Bone marrow (tissue), 2 donors: ENCODE measurements at regions not wholly inside any gene's neighbourhood (a gene's known extent, or its start where the extent isn't known, plus 50 kb on each side); places are given as distances from the start of the nearest gene placed in this dataset.

ENCODE experiments used
- DNase-seq, 2 donors: peaks; one replicate each; lab custom pipeline; 2025; lab: John Stamatoyannopoulos, UW

- DNase-seq, result no peak
These were observed 173.1 kb downstream of the TFAP2C start for GRCh38 chr20:56801971-56802755.

- no peak for DNase-seq
These were observed 173.7 kb downstream of the TFAP2C start for GRCh38 chr20:56802805-56803204.

- no peak for DNase-seq
These were observed 176.2 kb downstream of the TFAP2C start for GRCh38 chr20:56805313-56805712.

GRCh38 chr20:56805966-56806365 is 176.9 kb downstream of the TFAP2C start:
- no peak for DNase-seq

GRCh38 chr20:56806952-56807517 is 177.9 kb downstream of the TFAP2C start:
- DNase-seq, result no peak

GRCh38 chr20:56808117-56808725 is 179.1 kb downstream of the TFAP2C start:
- DNase-seq, result no peak

GRCh38 chr20:56808732-56809131 is 179.6 kb downstream of the TFAP2C start:
- no peak for DNase-seq

- DNase-seq, result no peak
These were observed 180.6 kb downstream of the TFAP2C start for GRCh38 chr20:56809668-56810067.

GRCh38 chr20:56810141-56810540 is 181.0 kb downstream of the TFAP2C start:
- DNase-seq, result no peak

GRCh38 chr20:56815796-56816195 is 186.7 kb downstream of the TFAP2C start:
- DNase-seq, result no peak

- DNase-seq, result no peak
These were observed 187.2 kb downstream of the TFAP2C start for GRCh38 chr20:56816349-56816748.

GRCh38 chr20:56817780-56818675 is 188.9 kb downstream of the TFAP2C start:
- DNase-seq, result no peak

- DNase-seq, result no peak
These were observed 191.9 kb downstream of the TFAP2C start for GRCh38 chr20:56820984-56821383.

- no peak for DNase-seq
These were observed 197.2 kb downstream of the TFAP2C start for GRCh38 chr20:56826306-56826704.

GRCh38 chr20:56826705-56827665 is 197.9 kb downstream of the TFAP2C start:
- DNase-seq, result no peak

- no peak for DNase-seq
These were observed 198.7 kb downstream of the TFAP2C start for GRCh38 chr20:56827763-56828162.

- DNase-seq, result no peak
These were observed 199.3 kb downstream of the TFAP2C start for GRCh38 chr20:56828402-56828801.

- no peak for DNase-seq
These were observed 200.8 kb downstream of the TFAP2C start for GRCh38 chr20:56829788-56830385.

- DNase-seq, result no peak
These were observed 202.7 kb downstream of the TFAP2C start for GRCh38 chr20:56831795-56832194.

GRCh38 chr20:56833427-56833826 is 204.3 kb downstream of the TFAP2C start:
- DNase-seq, result no peak
